K562 (cell line): ENCODE measurements at regions not wholly inside any gene's neighbourhood (a gene's known extent, or its start where the extent isn't known, plus 50 kb on each side); places are given as distances from the start of the nearest gene placed in this dataset.

Source experiments
- ATAC-seq: fragments of 200-7000 bp; cut with Tn5 transposase; 3 replicates; pipeline ENCODE4 v1.9.1; 2020; ENCODE audit warnings: moderate library complexity
- BruUV-seq: library from RNA; stranded (reverse); fragments of 400-500 nt; replicated peaks from 2 replicates; lab custom pipeline; 2021; lab: Mats Ljungman, UMichigan
- CTCF ChIA-PET: fragments of 300-600 bp; formaldehyde crosslinking; extraction: SDS; loops from one replicate; lab custom pipeline; 2021; ENCODE audit warnings: low intra/inter-chr PET ratio; lab: Yijun Ruan, JAX
- POLR2A ChIA-PET: fragments of 300-600, 350-650 bp; sonication (Branson Sonifier 250); formaldehyde crosslinking; extraction: SDS; loops from one replicate; lab custom pipeline; 2021; ENCODE audit warnings: antibody characterized with exemption, inconsistent platforms; lab: Yijun Ruan, JAX
- DNase-seq, 4 experiments: peaks; one replicate each; pipeline versions ENCODE4 v3.0.0 to v3.0.0-alpha.2; 2011 to 2018; ENCODE audit warnings: low spot score in 3 of 4, mixed read lengths in 3 of 4; ENCODE audit errors: extremely low read depth in 1 of 4
- FAIRE-seq: peaks from 2 replicates; lab custom pipeline; 2011; peaks lifted over from hg19 to GRCh38; lab: Jason Lieb, UNC
- H2AFZ ChIP-seq: 2 replicates; pipeline ENCODE4 v1.6.0; 2011; ENCODE audit warnings: low read depth, low read length, control low read depth, inconsistent platforms
- H3K27ac ChIP-seq: fragments of 200-600 bp; 3 replicates; pipeline ENCODE4 v1.8.0; 2011; ENCODE audit warnings: low read depth, mild to moderate bottlenecking, control low read depth, inconsistent platforms, low read length, moderate library complexity, mixed read lengths; ENCODE audit errors: extremely low read depth
- H3K27me3 ChIP-seq, 2 experiments: fragments of 300-600 bp in 1 of 2; 2 replicates in 1 of 2; 3 replicates in 1 of 2; pipeline versions ENCODE4 v1.6.0 to v1.8.0; 2011; ENCODE audit warnings: inconsistent platforms in 2 of 2, low read length in 2 of 2, mild to moderate bottlenecking in 1 of 2, mixed read lengths in 1 of 2, moderate library complexity in 1 of 2; ENCODE audit not compliant: control insufficient read depth in 2 of 2, insufficient read depth in 2 of 2
- H3K36me3 ChIP-seq: fragments of 300-600 bp; 3 replicates; pipeline ENCODE4 v1.8.0; 2011; ENCODE audit warnings: mild to moderate bottlenecking, low read length, inconsistent platforms; ENCODE audit not compliant: control insufficient read depth, insufficient read depth
- H3K4me1 ChIP-seq, 2 experiments: fragments of 200-600 bp in 1 of 2; replicated peaks in 1 of 2; 2 replicates in 1 of 2; 3 replicates in 1 of 2; pipeline versions ENCODE4 v1.5.1 to v1.8.0; 2011; ENCODE audit warnings: inconsistent platforms in 2 of 2, low read length in 2 of 2, mild to moderate bottlenecking in 1 of 2, mixed read lengths in 1 of 2, moderate library complexity in 1 of 2; ENCODE audit not compliant: control insufficient read depth in 2 of 2, insufficient read depth in 2 of 2
- H3K4me2 ChIP-seq: 2 replicates; pipeline ENCODE4 v1.6.1; 2011; ENCODE audit warnings: low read length, control low read depth, inconsistent platforms, mixed read lengths; ENCODE audit not compliant: insufficient read depth
- H3K4me3 ChIP-seq: fragments of 200-600 bp; sonication (generic), shearing (Covaris generic); 2 replicates; pipeline ENCODE4 v1.5.1; 2016; ENCODE audit warnings: control low read depth, inconsistent platforms
- H3K79me2 ChIP-seq: fragments of 200-600 bp; 3 replicates; pipeline ENCODE4 v1.8.0; 2011; ENCODE audit warnings: low read length, inconsistent platforms; ENCODE audit not compliant: control insufficient read depth, insufficient read depth
- H3K9ac ChIP-seq, 2 experiments: 2 replicates each; pipeline versions ENCODE4 v1.6.0 to v1.6.1; 2011; ENCODE audit warnings: low read depth in 2 of 2, low read length in 2 of 2, control low read depth in 1 of 2, inconsistent platforms in 1 of 2, mild to moderate bottlenecking in 1 of 2, mixed read lengths in 1 of 2; ENCODE audit not compliant: insufficient read depth in 1 of 2
- H3K9me1 ChIP-seq: one replicate; pipeline ENCODE4 v1.6.0; 2011; ENCODE audit warnings: inconsistent platforms, mild to moderate bottlenecking, low read length, moderate library complexity; ENCODE audit not compliant: control insufficient read depth, insufficient read depth
- H3K9me3 ChIP-seq: replicated peaks from 2 replicates; pipeline ENCODE4 v1.5.1; 2011; ENCODE audit warnings: low read depth, low read length, inconsistent platforms; ENCODE audit not compliant: control insufficient read depth, insufficient read depth
- H4K20me1 ChIP-seq: replicated peaks from 2 replicates; pipeline ENCODE4 v1.6.1; 2011; ENCODE audit warnings: low read length, inconsistent platforms, mixed read lengths; ENCODE audit not compliant: control insufficient read depth, insufficient read depth
- HDAC8 ChIP-seq: fragments of 450-650 bp; IDR thresholded peaks from 2 replicates; pipeline ENCODE4 v1.6.1; 2016; ENCODE audit warnings: mild to moderate bottlenecking, missing genetic modification characterization, moderate library complexity, missing compliant biosample characterization
- MBD2 ChIP-seq: sonication (generic); IDR thresholded peaks from 2 replicates; pipeline ENCODE4 v1.6.1; 2016; ENCODE audit warnings: low read depth, borderline replicate concordance
- MTF1 ChIP-seq: fragments of 250-450 bp; sonication (Bioruptor Pico); IDR thresholded peaks from 2 replicates; pipeline ENCODE4 v1.9.0; 2021; ENCODE audit warnings: moderate library complexity, mild to moderate bottlenecking, inconsistent platforms, borderline replicate concordance
- POLR2AphosphoS5 ChIP-seq: IDR thresholded peaks from 2 replicates; pipeline ENCODE4 v1.6.1; 2011; ENCODE audit warnings: mild to moderate bottlenecking, low read depth, low read length, moderate library complexity; ENCODE audit not compliant: control insufficient read depth, insufficient read depth
- POLR2H ChIP-seq: IDR thresholded peaks from 2 replicates; pipeline ENCODE4 v1.6.1; 2016; ENCODE audit warnings: missing genetic modification characterization, low read depth, mild to moderate bottlenecking, control low read depth, missing compliant biosample characterization, moderate library complexity
- SAFB2 ChIP-seq: fragments of 200-400 bp; formaldehyde crosslinking; IDR thresholded peaks from 2 replicates; pipeline ENCODE4 v1.6.1; 2018; ENCODE audit warnings: borderline replicate concordance, low read length, low read depth, moderate library complexity; ENCODE audit not compliant: severe bottlenecking
- TEAD4 ChIP-seq, 2 experiments: sonication (generic) in 1 of 2; formaldehyde crosslinking in 1 of 2; IDR thresholded peaks; 2 replicates each; pipeline versions ENCODE4 v1.6.1 to v1.8.0; 2012 to 2022; ENCODE audit warnings: borderline replicate concordance in 1 of 2, inconsistent platforms in 1 of 2, low read length in 1 of 2, mild to moderate bottlenecking in 1 of 2, missing genetic modification reagents in 1 of 2
- WGBS: fragments of 100-300 bp; shearing (Covaris generic); methylation state at CpG from one replicate; pipeline ENCODE4 v1.1.6; 2016; ENCODE audit warnings: low coverage, mixed read lengths; ENCODE audit not compliant: insufficient coverage; ENCODE audit errors: missing lambda C conversion rate; 5-methylcytosine and 5-hydroxymethylcytosine counted together
- in situ Hi-C: fragments of 300-500 bp; cut with MboI; formaldehyde crosslinking; loops from 4 replicates; pipeline ENCODE4 v1.15.0; 2018; ENCODE audit warnings: inconsistent platforms, mixed read lengths
- intact Hi-C: fragments of 100-400 bp; cut with micrococcal nuclease; formaldehyde crosslinking; loops from 2 replicates; pipeline ENCODE4 v1.14.2; 2022
- TF ChIP-seq, protein P1 (sequence below), 3 experiments: IDR thresholded peaks in 2 of 3; conservative IDR thresholded peaks in 1 of 3; 2 replicates each; pipeline ENCODE4 v1.5.1; 2011 to 2012; ENCODE audit warnings: low read length in 3 of 3, mild to moderate bottlenecking in 3 of 3, control low read depth in 2 of 3, improper control_type of control experiment in 1 of 3, inconsistent platforms in 1 of 3, low read depth in 1 of 3, mixed read lengths in 1 of 3, moderate library complexity in 1 of 3; ENCODE audit not compliant: insufficient read depth in 2 of 3
- TF ChIP-seq, protein P2 (sequence below): sonication (generic); formaldehyde crosslinking; IDR thresholded peaks from 2 replicates; pipeline ENCODE4 v1.8.1; 2022; ENCODE audit warnings: missing genetic modification reagents
- TF ChIP-seq, protein P3 (sequence below): IDR thresholded peaks from 2 replicates; pipeline ENCODE4 v1.6.1; 2011; ENCODE audit not compliant: insufficient read length; ENCODE audit errors: extremely low read depth

DNA sequence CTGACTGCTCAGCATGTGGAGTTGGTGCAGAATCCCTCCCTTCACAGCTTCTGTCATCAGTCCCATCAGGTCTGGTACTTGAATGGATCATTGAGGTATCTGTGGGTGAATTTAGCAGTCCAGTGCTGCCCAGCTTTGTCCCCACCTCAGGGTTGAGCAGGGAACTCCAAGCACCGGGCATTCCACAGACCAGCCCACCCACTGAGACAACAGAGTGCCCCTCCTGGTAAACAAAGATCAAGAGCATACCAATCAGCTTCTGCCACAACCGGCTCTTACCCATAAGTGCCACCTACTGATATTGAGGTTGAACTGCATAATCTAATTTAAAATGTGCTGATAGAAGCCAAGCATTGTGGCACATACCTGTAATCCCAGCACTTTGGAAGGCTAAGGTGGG lies 57.1 kb upstream of the FXR1 start:
- H3K4me2 ChIP-seq, result no peak overlapping the region
- H3K9me1 ChIP-seq, result no peaks in the 10 kb centered on the region
- FAIRE-seq (no peak), ATAC-seq (peak; percentile 39; the same call in 1 of the 3 replicates), DNase-seq (no peak)
- H4K20me1 ChIP-seq, result no peaks in the 10 kb centered on the region
- POLR2A ChIA-PET, result no interaction called here
- no peaks in the 10 kb centered on the region for H3K9me3 ChIP-seq
- TF ChIP-seq POLR2H, result no peak
- TF ChIP-seq, protein P1, sequence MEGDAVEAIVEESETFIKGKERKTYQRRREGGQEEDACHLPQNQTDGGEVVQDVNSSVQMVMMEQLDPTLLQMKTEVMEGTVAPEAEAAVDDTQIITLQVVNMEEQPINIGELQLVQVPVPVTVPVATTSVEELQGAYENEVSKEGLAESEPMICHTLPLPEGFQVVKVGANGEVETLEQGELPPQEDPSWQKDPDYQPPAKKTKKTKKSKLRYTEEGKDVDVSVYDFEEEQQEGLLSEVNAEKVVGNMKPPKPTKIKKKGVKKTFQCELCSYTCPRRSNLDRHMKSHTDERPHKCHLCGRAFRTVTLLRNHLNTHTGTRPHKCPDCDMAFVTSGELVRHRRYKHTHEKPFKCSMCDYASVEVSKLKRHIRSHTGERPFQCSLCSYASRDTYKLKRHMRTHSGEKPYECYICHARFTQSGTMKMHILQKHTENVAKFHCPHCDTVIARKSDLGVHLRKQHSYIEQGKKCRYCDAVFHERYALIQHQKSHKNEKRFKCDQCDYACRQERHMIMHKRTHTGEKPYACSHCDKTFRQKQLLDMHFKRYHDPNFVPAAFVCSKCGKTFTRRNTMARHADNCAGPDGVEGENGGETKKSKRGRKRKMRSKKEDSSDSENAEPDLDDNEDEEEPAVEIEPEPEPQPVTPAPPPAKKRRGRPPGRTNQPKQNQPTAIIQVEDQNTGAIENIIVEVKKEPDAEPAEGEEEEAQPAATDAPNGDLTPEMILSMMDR (IDR thresholded peaks at IDR 0.05 in 2 of 3, conservative IDR thresholded peaks at IDR 0.05 in 1 of 3; ENCODE audit: insufficient read depth in 2 of 3, low read depth in 1 of 3, low read length in 3 of 3), result peak; percentile 16 to 29 (median 22); a peak in 1 of 6 replicates
- H3K79me2 ChIP-seq, result no peaks in the 10 kb centered on the region
- intact Hi-C loops (no loop called here), in situ Hi-C loops (no loop called here)
- no peaks in the 10 kb centered on the region for H3K27me3 ChIP-seq
- no peak overlapping the region for H2AFZ ChIP-seq
- no peak overlapping the region for H3K27ac ChIP-seq
- 0% methylated on average over 2 of the region's 2 CpGs for WGBS
- CTCF ChIA-PET, result no interaction called here
- H3K4me3 ChIP-seq, result no peak overlapping the region
- H3K36me3 ChIP-seq, result no peaks in the 10 kb centered on the region
- no TSS peak for BruUV-seq
- H3K9ac ChIP-seq, result no peak overlapping the region
- H3K4me1 ChIP-seq, result peaks cover 4 to 12% of the 10 kb centered on the region in 2 experiments; a peak in 2 of 5 replicates

DNA sequence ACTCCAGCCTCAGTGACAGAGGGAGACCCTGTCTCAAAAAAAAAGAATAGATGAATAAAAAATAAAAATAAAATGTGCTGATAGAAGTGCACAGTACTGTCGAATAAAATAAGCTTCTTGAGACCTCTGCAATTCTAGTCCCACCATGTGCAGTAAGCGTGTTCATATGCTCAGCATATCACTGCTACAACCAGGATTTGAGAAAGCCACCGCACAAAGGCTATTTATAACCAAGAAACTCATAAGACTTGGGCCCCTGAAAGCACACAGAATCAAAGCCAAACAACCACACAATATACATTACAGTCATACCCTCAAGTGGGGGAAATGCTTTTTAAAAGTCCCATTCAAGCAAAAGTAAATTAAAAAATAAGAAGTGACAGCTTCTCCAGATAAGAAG lies 56.5 kb upstream of the FXR1 start:
- in situ Hi-C loops, result no loop called here
- intact Hi-C loops, result no loop called here
- TF ChIP-seq HDAC8 (tag), result no peak
- no peak for TF ChIP-seq MTF1 (CRISPR knock-in tag)
- no peak for TF ChIP-seq POLR2AphosphoS5
- TF ChIP-seq SAFB2, result no peak
- no peak for TF ChIP-seq MBD2
- TF ChIP-seq, protein P2, sequence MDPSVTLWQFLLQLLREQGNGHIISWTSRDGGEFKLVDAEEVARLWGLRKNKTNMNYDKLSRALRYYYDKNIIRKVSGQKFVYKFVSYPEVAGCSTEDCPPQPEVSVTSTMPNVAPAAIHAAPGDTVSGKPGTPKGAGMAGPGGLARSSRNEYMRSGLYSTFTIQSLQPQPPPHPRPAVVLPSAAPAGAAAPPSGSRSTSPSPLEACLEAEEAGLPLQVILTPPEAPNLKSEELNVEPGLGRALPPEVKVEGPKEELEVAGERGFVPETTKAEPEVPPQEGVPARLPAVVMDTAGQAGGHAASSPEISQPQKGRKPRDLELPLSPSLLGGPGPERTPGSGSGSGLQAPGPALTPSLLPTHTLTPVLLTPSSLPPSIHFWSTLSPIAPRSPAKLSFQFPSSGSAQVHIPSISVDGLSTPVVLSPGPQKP, result no peak
- no peak for TF ChIP-seq TEAD4 (IDR thresholded peaks at IDR 0.05; ENCODE audit: low read length)
- TF ChIP-seq TEAD4 (CRISPR knock-in tag; IDR thresholded peaks at IDR 0.05; ENCODE audit: borderline replicate concordance), result no peak
- TF ChIP-seq, protein P3, sequence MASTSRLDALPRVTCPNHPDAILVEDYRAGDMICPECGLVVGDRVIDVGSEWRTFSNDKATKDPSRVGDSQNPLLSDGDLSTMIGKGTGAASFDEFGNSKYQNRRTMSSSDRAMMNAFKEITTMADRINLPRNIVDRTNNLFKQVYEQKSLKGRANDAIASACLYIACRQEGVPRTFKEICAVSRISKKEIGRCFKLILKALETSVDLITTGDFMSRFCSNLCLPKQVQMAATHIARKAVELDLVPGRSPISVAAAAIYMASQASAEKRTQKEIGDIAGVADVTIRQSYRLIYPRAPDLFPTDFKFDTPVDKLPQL, result no peak

More for the DNA sequence above, 56.5 kb upstream of the FXR1 start:
- ATAC-seq, result no peak
- H3K4me3 ChIP-seq, result no peak overlapping the region
- ChIA-PET CTCF (no interaction called here), POLR2A (interaction anchor here (0.9 kb wide), 1 partner anchor 1830 kb away, joined by 3 read pairs; no protein-coding TSS in a partner anchor)
- H3K9ac ChIP-seq, result no peak overlapping the region
- no peaks in the 10 kb centered on the region for H4K20me1 ChIP-seq
- H3K36me3 ChIP-seq, result no peaks in the 10 kb centered on the region
- no peaks in the 10 kb centered on the region for H3K27me3 ChIP-seq
- peaks cover 4 to 12% of the 10 kb centered on the region in 2 experiments; a peak in 3 of 5 replicates for H3K4me1 ChIP-seq
- H3K4me2 ChIP-seq, result no peak overlapping the region
- no peak for DNase-seq
- H3K9me1 ChIP-seq, result no peaks in the 10 kb centered on the region
- H2AFZ ChIP-seq, result no peak overlapping the region
- no peak for FAIRE-seq
- H3K9me3 ChIP-seq, result no peaks in the 10 kb centered on the region
- BruUV-seq, result no TSS peak
- WGBS, result 5% methylated on average over 3 of the region's 3 CpGs
- H3K27ac ChIP-seq, result no peak overlapping the region
- no peaks in the 10 kb centered on the region for H3K79me2 ChIP-seq
